CD4-positive, alpha-beta T cell treated with Interferon alpha-2 for 1 hour (primary cell): ENCODE measurements at regions not wholly inside any gene's neighbourhood (a gene's known extent, or its start where the extent isn't known, plus 50 kb on each side); places are given as distances from the start of the nearest gene placed in this dataset.

Source experiments
- DNase-seq, 2 donors: peaks; one replicate each; pipeline ENCODE4 v3.0.0-alpha.2; 2020 to 2022

GRCh38 chr4:30943356-30943755 is 223.2 kb downstream of the PCDH7 start:
- no peak for DNase-seq

DNA sequence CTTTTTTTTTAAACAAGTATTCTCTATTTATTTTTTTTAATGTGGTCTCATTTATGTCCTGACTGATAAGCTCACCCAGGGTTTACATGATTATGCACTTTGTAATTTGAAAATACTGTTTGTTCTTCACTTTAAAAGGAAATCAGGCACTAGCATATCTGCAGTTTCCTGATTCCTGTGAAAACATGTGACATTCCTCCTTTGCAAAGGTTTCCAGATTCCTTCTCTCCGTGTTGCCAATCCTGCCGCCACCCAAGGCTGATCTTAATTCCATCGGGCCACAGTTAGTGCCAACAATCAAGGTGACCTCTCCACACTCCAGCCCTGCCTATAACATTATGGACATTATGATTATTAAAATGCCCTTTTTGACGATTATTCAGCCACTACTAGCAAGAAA is 225.4 kb downstream of the PCDH7 start:
- DNase-seq: no peak

GRCh38 chr4:30946288-30946687 is 226.1 kb downstream of the PCDH7 start:
- DNase-seq: no peak

DNA sequence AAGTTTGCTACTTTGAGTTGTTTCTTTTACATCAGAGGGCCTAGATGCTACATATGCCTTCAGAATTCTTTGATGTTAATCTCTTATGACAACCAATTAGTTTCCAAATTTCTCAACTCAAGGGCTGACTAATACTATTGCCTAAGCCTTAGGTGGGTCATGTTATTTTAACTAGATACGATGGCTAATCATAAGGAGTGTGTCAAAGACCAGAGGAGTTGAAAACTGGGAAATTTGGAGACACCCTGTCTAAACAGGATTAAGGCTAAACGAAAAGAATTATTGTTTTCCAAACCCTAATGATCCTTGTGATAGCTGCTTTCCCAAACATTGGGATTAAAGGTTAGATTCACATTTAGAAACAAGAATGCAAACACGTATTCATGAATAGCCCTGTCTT is 228.5 kb downstream of the PCDH7 start:
- DNase-seq: no peak

- no peak for DNase-seq
Measured at GRCh38 chr4:30950737-30951136, 230.6 kb downstream of the PCDH7 start.

DNA sequence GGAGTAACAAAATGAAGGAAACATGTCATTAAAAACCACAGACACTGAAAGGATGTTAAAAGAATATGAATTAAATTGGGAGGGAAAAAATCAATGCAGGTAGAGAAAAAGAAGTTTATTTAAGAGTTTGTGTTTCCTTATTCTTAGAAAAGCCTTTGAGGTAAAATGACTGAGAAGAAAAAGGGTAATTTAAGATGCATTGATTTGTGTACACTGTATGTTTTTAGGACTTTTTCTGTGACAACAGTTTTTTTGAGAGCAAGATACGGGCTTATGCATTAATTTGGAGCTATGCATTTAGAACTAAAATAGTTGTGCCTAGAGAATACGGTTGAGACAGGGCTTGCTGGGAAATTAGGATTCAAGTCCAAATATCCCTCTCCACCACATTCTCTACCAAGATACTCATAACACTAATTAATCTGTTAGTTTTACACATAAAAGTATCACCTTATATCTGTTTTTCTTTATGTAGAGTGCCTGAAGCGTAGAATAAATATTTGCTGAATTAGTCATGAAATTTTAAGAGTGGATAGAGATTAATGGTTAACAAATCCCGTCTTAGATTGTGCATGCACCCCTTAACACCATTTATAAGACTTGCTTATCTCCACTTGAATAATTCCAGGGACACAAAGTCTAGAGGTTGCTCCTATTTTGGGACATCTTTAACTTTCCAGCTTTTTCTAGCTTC is 232.5 kb downstream of the PCDH7 start:
- DNase-seq: no peak

DNA sequence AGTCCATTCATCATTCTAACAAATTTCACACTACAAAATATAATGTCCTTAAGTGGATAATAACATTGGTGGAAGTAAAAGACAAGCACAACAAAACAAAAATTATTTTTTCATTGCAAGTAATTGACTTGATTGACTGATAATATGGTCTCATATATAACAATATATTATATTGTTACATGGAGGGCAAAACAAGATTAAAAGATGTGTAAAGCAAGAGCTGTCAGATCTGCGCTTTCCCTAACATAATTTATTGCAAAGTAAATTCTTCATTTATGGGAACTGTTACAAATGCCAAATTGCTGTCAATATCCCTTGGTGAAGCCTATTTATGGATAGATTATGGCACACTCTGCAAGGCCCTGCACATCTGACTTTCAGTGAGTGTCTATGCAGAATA is 233.6 kb downstream of the PCDH7 start:
- DNase-seq: no peak

DNA sequence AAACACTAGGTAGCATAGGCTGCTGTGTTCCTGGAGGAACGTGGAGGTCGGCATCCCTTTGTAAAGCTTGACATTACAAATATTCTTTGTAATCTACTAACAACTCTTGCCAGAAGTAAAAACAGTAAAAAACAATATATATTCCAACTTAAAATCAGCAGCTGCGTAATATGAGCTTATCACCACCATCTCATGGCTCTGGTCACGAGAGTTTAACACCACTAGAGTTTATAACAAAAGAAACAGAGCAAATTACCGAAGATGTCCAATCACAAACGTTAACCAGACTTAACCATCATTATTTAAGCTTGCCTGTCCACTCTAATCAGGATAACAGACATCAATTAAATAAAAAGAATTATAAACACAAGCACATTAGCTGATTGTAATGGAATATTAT is 236.7 kb downstream of the PCDH7 start:
- DNase-seq: no peak

DNA sequence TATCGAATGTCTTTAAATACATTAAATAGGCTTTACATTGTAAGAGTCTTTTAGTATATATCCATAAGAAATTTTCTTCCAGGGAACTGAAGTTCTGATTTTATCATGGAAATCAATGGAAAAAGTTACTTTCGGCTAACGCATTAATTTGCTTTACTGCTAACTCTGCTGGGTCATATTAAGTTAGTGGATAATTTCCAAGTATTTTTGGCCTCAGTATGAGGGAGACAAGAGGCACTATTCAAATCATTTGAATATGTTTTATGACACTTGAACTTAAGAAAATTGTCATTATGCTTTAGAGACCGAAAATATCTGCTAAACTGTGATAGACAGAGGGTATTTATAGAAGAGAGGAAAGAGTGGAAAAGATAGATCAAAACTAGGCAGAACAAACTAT is 237.5 kb downstream of the PCDH7 start:
- DNase-seq: no peak

- no peak for DNase-seq
Measured at GRCh38 chr4:30959781-30960485, 239.8 kb downstream of the PCDH7 start.

GRCh38 chr4:30962939-30963338 is 242.8 kb downstream of the PCDH7 start:
- no peak for DNase-seq

GRCh38 chr4:30968926-30969325 is 248.8 kb downstream of the PCDH7 start:
- no peak for DNase-seq

- DNase-seq: no peak
Measured at GRCh38 chr4:30972542-30972941, 252.4 kb downstream of the PCDH7 start.

DNA sequence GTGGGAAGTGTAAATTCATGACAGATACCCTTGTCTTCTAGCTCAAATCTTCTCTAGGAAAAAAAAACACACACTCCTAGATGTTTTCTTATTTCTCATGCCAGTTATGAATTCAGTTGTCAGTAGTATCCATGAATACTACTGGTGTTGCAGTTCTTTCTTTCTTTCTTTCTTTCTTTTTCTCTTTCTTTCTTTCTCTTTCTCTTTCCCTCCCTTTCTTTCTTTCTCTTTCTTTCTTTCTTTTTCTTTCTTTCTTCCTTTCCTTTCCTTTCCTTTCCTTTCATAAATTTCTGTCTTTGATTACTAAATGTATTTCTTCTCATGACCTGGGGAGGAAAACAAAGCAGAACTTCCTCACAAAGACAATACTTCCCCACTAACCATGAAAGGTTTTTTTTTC is 253.8 kb downstream of the PCDH7 start:
- no peak for DNase-seq

GRCh38 chr4:30979402-30979801 is 259.2 kb downstream of the PCDH7 start:
- no peak for DNase-seq

DNA sequence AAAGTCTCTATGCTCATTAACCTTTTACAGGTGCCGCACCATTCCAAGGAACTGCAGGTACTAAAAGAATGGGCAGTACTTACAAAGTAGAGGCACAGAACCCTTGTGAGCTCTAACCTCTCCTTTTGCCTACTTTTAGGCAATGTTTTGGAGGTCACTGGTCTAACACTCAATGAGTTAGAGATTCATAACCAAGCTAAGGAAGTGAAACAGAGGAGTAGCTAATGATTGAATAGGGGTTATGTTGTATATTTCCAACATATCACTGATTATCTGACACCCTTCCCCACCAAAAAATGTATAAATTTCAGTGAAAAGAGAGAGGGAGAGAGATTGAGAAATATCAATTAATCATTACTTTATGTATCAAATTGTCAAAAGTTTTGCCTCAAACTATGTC is 269.3 kb downstream of the PCDH7 start:
- no peak for DNase-seq

DNA sequence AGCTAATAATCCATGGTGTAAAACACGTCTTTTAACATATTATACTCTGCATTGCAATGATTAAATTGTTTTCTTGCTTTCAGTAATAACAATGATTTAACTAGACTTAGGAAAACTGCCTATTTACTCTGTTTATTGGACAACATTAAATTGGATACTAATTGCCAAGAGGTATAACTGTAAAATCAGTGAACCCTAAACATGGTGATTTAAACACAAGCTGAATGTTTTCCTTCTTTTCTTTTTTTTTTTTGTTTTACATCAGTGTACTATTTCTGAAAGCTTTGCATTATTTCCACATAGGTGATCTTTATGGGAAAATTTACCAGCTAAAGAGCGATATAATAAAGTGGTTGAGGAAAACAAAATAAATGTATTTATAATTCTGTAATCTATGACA is 276.7 kb downstream of the PCDH7 start:
- no peak for DNase-seq

DNA sequence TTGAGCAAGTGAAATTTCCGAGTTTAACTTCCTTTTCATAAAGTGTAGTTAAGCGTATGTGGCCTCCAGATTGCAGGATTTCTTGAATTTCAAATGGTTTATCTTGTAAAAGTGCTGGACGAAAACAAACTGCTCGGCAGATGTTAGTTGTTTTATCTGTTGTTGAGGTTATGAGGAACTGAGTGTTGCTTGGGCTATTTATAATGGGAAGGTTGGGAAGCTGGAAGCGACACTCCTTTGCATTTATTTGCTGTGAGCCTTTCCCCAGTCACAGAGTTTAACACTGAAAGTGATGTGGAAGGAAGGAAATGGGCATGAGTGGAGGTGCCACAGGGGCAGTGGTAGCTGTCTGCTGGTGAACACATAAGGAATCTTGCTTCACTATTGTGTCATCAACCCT is 284.9 kb downstream of the PCDH7 start:
- DNase-seq: no peak

- DNase-seq: no peak
Measured at GRCh38 chr4:31007858-31008257, 287.7 kb downstream of the PCDH7 start.

- no peak for DNase-seq
Measured at GRCh38 chr4:31009926-31010325, 289.8 kb downstream of the PCDH7 start.

- no peak for DNase-seq
Measured at GRCh38 chr4:31015123-31015522, 295.0 kb downstream of the PCDH7 start.

GRCh38 chr4:31016322-31017061 is 296.3 kb downstream of the PCDH7 start:
- DNase-seq: no peak

GRCh38 chr4:31020363-31020762 is 300.2 kb downstream of the PCDH7 start:
- no peak for DNase-seq

DNA sequence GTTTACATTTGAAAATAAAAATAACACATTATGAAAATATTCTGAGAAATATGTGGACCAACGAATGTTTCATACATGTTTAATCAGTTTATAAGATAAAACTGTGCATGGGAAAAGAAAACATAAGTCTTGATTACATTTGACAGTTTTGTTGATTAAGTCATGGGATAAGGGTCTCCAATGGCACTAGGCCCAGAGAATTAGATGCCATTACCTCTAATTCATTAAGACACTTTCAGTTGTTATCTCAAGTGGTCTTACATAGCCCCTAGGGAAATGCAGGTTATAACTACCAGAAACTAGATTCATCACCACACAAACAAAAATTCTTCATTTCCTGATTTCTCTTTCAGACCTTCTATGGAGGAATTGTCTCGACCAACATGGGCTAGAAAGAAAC is 300.8 kb downstream of the PCDH7 start:
- no peak for DNase-seq
